ENCODE measurements at regions not wholly inside any gene's neighbourhood (a gene's known extent, or its start where the extent isn't known, plus 50 kb on each side); places are given as distances from the start of the nearest gene placed in this dataset.

GRCh38 chr5:92889140-92889539 lies 691.9 kb downstream of the NR2F1-AS1 start:
- TF ChIP-seq CTCF (IDR thresholded peaks at IDR 0.05) (no peak), EP300 (IDR thresholded peaks at IDR 0.05) (no peak), POLR2A (IDR thresholded peaks at IDR 0.05) (no peak)
